CD14-positive monocyte (primary cell): ENCODE measurements at regions not wholly inside any gene's neighbourhood (a gene's known extent, or its start where the extent isn't known, plus 50 kb on each side); places are given as distances from the start of the nearest gene placed in this dataset.
A peak's percentile ranks its signal among the peaks of the same experiment; 100 is the strongest.

Experiments
- DNase-seq, 3 donors: peaks; one replicate each; pipeline ENCODE4 v3.0.0-alpha.2; 2011 to 2022
- H2AFZ ChIP-seq: 2 replicates; pipeline ENCODE4 v1.6.0; 2012; ENCODE audit warnings: mild to moderate bottlenecking, low read depth, low read length, inconsistent platforms; ENCODE audit not compliant: insufficient read depth, poor library complexity, severe bottlenecking
- H3K27ac ChIP-seq, 2 donors: 1 replicate in 1 of 2; 2 replicates in 1 of 2; pipeline ENCODE4 v1.5.1; 2012 to 2013; ENCODE audit warnings: low read length in 2 of 2, control low read depth in 1 of 2, inconsistent platforms in 1 of 2, low read depth in 1 of 2, mild to moderate bottlenecking in 1 of 2
- H3K27me3 ChIP-seq, 2 donors: one replicate each; pipeline versions ENCODE4 v1.6.0 to v1.6.1; 2011 to 2013; ENCODE audit warnings: low read length in 2 of 2; ENCODE audit not compliant: control insufficient read depth in 2 of 2, insufficient read depth in 2 of 2
- H3K36me3 ChIP-seq, 2 donors: replicated peaks in 1 of 2; 1 replicate in 1 of 2; 2 replicates in 1 of 2; pipeline versions ENCODE4 v1.5.1 to v1.6.1; 2012 to 2013; ENCODE audit warnings: low read length in 2 of 2, control low read depth in 1 of 2, inconsistent platforms in 1 of 2, mild to moderate bottlenecking in 1 of 2; ENCODE audit not compliant: insufficient read depth in 2 of 2, control insufficient read depth in 1 of 2
- H3K4me1 ChIP-seq, 2 donors: 1 replicate in 1 of 2; 2 replicates in 1 of 2; pipeline versions ENCODE4 v1.5.1 to v1.6.1; 2012 to 2013; ENCODE audit warnings: low read length in 2 of 2, control low read depth in 1 of 2, inconsistent platforms in 1 of 2, mild to moderate bottlenecking in 1 of 2, moderate library complexity in 1 of 2; ENCODE audit not compliant: insufficient read depth in 2 of 2, control insufficient read depth in 1 of 2
- H3K4me2 ChIP-seq: replicated peaks from 2 replicates; pipeline ENCODE3; 2012; ENCODE audit warnings: low read length, moderate library complexity, mild to moderate bottlenecking; ENCODE audit not compliant: poor library complexity, severe bottlenecking; ENCODE audit errors: extremely low read depth
- H3K4me3 ChIP-seq, 3 experiments: fragments of 200-600 bp in 1 of 3; sonication (generic) in 1 of 3; replicated peaks in 1 of 3; 1 replicate in 2 of 3; 2 replicates in 1 of 3; pipeline ENCODE4 v1.5.1; 2011 to 2013; ENCODE audit warnings: low read length in 3 of 3, mild to moderate bottlenecking in 3 of 3, control low read depth in 2 of 3, low read depth in 2 of 3, inconsistent platforms in 1 of 3, moderate library complexity in 1 of 3
- H3K79me2 ChIP-seq: 2 replicates; pipeline ENCODE4 v1.6.0; 2012; ENCODE audit warnings: mild to moderate bottlenecking, control low read depth, inconsistent platforms, low read length, moderate library complexity; ENCODE audit not compliant: insufficient read depth
- H3K9ac ChIP-seq: 2 replicates; pipeline ENCODE4 v1.6.0; 2017; ENCODE audit warnings: low read length, mild to moderate bottlenecking; ENCODE audit not compliant: insufficient read depth, poor library complexity, severe bottlenecking
- H3K9me3 ChIP-seq, 2 donors: replicated peaks in 1 of 2; 1 replicate in 1 of 2; 2 replicates in 1 of 2; pipeline versions ENCODE4 v1.5.1 to v1.6.1; 2012 to 2013; ENCODE audit warnings: low read length in 2 of 2, control low read depth in 1 of 2; ENCODE audit not compliant: control insufficient read depth in 1 of 2, insufficient read depth in 1 of 2
- H4K20me1 ChIP-seq: 2 replicates; pipeline ENCODE4 v1.6.0; 2012; ENCODE audit warnings: mild to moderate bottlenecking, low read length, control low read depth, moderate library complexity; ENCODE audit not compliant: insufficient read depth
- H3K27ac Mint-ChIP-seq, 7 donors: one replicate each; pipeline ENCODE4 v1.8.0; 2020; ENCODE audit warnings: mild to moderate bottlenecking in 7 of 7, mixed read lengths in 7 of 7, moderate library complexity in 6 of 7, inconsistent platforms in 2 of 7
- H3K27me3 Mint-ChIP-seq, 3 donors: one replicate each; pipeline ENCODE4 v1.8.0; 2021 to 2022; ENCODE audit warnings: low read depth in 3 of 3, mild to moderate bottlenecking in 3 of 3, mixed read lengths in 3 of 3, moderate library complexity in 3 of 3, inconsistent platforms in 1 of 3
- H3K36me3 Mint-ChIP-seq, 2 donors: one replicate each; pipeline ENCODE4 v1.8.0; 2020; ENCODE audit warnings: mixed read lengths in 2 of 2, inconsistent platforms in 1 of 2, mild to moderate bottlenecking in 1 of 2
- H3K4me1 Mint-ChIP-seq: one replicate; pipeline ENCODE4 v1.8.0; 2020; ENCODE audit warnings: mild to moderate bottlenecking, mixed read lengths
- H3K4me3 Mint-ChIP-seq, 2 donors: one replicate each; pipeline ENCODE4 v1.8.0; 2020; ENCODE audit warnings: mild to moderate bottlenecking in 2 of 2, mixed read lengths in 2 of 2, moderate library complexity in 1 of 2
- H3K9me3 Mint-ChIP-seq, 7 donors: one replicate each; pipeline ENCODE4 v1.8.0; 2020 to 2022; ENCODE audit warnings: mixed read lengths in 7 of 7, mild to moderate bottlenecking in 6 of 7, moderate library complexity in 6 of 7, inconsistent platforms in 2 of 7
- CTCF ChIP-seq: fragments of 200-600 bp; IDR thresholded peaks from one replicate; pipeline ENCODE4 v1.8.0; 2022; ENCODE audit warnings: antibody characterized with exemption, mild to moderate bottlenecking
- WGBS: methylation state at CpG from one replicate; pipeline ENCODE4 v1.1.5; 2013; ENCODE audit warnings: missing lambda C conversion rate; ENCODE audit not compliant: insufficient coverage; 5-methylcytosine and 5-hydroxymethylcytosine counted together
- intact Hi-C, 2 donors: fragments of 100-400 bp; cut with micrococcal nuclease; formaldehyde crosslinking; loops; one replicate each; pipeline versions ENCODE4 v1.15.0 to v1.15.1; 2023

GRCh38 chr6:3575701-3576100 lies 118.9 kb upstream of the SLC22A23 start:
- Mint-ChIP-seq H3K27ac (peak overlapping the region in 1 of 7 donors; percentile 71), H3K9me3 (peaks cover 0 to 2% (median 0%) of the 10 kb centered on the region in 7 donors), H3K4me3 (no peak overlapping the region), H3K4me1 (no peaks in the 10 kb centered on the region), H3K27me3 (peaks cover 2 to 4% (median 3%) of the 10 kb centered on the region in 3 donors), H3K36me3 (no peaks in the 10 kb centered on the region)
- Histone ChIP-seq H3K9me3 (no peaks in the 10 kb centered on the region), H3K36me3 (no peaks in the 10 kb centered on the region), H3K9ac (no peak overlapping the region), H4K20me1 (no peaks in the 10 kb centered on the region), H3K27ac (no peak overlapping the region), H2AFZ (no peak overlapping the region), H3K4me2 (no peak overlapping the region), H3K4me1 (no peaks in the 10 kb centered on the region), H3K4me3 (no peak overlapping the region), H3K79me2 (no peaks in the 10 kb centered on the region), H3K27me3 (no peaks in the 10 kb centered on the region)
- 95% methylated on average over 6 of the region's 8 CpGs for WGBS
- TF ChIP-seq CTCF, result no peak
- DNase-seq, result no peak
- intact Hi-C loops, result no loop called here

- H3K4me3 Mint-ChIP-seq, result no peak overlapping the region
- peaks cover 0 to 2% (median 0%) of the 10 kb centered on the region in 7 donors for H3K9me3 Mint-ChIP-seq
- no peak overlapping the region for H3K4me2 ChIP-seq
- no peaks in the 10 kb centered on the region for H3K36me3 ChIP-seq
- no peak for DNase-seq
- 100% methylated on average over 4 of the region's 6 CpGs for WGBS
- no peak overlapping the region for H2AFZ ChIP-seq
- no peak for TF ChIP-seq CTCF
- no peaks in the 10 kb centered on the region for H3K27me3 ChIP-seq
- H3K27me3 Mint-ChIP-seq, result peaks cover 2 to 4% (median 3%) of the 10 kb centered on the region in 3 donors
- no peak overlapping the region for H3K4me3 ChIP-seq
- H3K27ac Mint-ChIP-seq, result peak overlapping the region in 1 of 7 donors; percentile 8
- no peaks in the 10 kb centered on the region for H3K9me3 ChIP-seq
- no peaks in the 10 kb centered on the region for H4K20me1 ChIP-seq
- H3K36me3 Mint-ChIP-seq, result no peaks in the 10 kb centered on the region
- intact Hi-C loops, result no loop called here
- no peak overlapping the region for H3K9ac ChIP-seq
- no peaks in the 10 kb centered on the region for H3K79me2 ChIP-seq
- no peaks in the 10 kb centered on the region for H3K4me1 ChIP-seq
- H3K4me1 Mint-ChIP-seq, result no peaks in the 10 kb centered on the region
- no peak overlapping the region for H3K27ac ChIP-seq
These were observed 118.3 kb upstream of the SLC22A23 start for GRCh38 chr6:3575166-3575565.
